OCI-LY7 (cell line): ENCODE measurements at regions not wholly inside any gene's neighbourhood (a gene's known extent, or its start where the extent isn't known, plus 50 kb on each side); places are given as distances from the start of the nearest gene placed in this dataset.

Experiments used
- BruUV-seq: library from RNA; stranded (reverse); fragments of 400-500 nt; replicated peaks from 2 replicates; lab custom pipeline; 2021; lab: Mats Ljungman, UMichigan
- CTCF ChIA-PET: fragments of 300-600 bp; sonication (Branson Sonifier 250); formaldehyde crosslinking; loops from one replicate; lab custom pipeline; 2022; ENCODE audit warnings: antibody characterized with exemption; ENCODE audit not compliant: unreplicated experiment; lab: Charles Lee
- POLR2A ChIA-PET: fragments of 300-600 bp; sonication (Branson Sonifier 250); formaldehyde crosslinking; loops from one replicate; lab custom pipeline; 2022; ENCODE audit warnings: antibody characterized with exemption; lab: Charles Lee
- DNase-seq: peaks from one replicate; pipeline ENCODE4 v3.0.0-alpha.2; 2015; ENCODE audit warnings: low spot score
- H2AFZ ChIP-seq: fragments of 200-600 bp; sonication (generic), shearing (Covaris generic); 2 replicates; pipeline ENCODE4 v1.6.1; 2014; ENCODE audit warnings: mild to moderate bottlenecking, antibody characterized with exemption, low read length, moderate library complexity
- H3K27ac ChIP-seq: fragments of 200-600 bp; sonication (generic); 2 replicates; pipeline ENCODE4 v1.5.1; 2014; ENCODE audit warnings: mixed run types, low read depth, mild to moderate bottlenecking, moderate library complexity, low read length, inconsistent platforms; ENCODE audit not compliant: poor library complexity, severe bottlenecking
- H3K36me3 ChIP-seq: fragments of 200-600 bp; sonication (generic); 2 replicates; pipeline ENCODE4 v1.6.1; 2014; ENCODE audit warnings: mild to moderate bottlenecking, antibody characterized with exemption, low read length, moderate library complexity, mixed read lengths; ENCODE audit not compliant: insufficient read depth
- H3K4me1 ChIP-seq: fragments of 200-600 bp; sonication (generic); 2 replicates; pipeline ENCODE4 v1.5.1; 2014; ENCODE audit warnings: mild to moderate bottlenecking, low read length; ENCODE audit not compliant: insufficient read depth, poor library complexity, severe bottlenecking
- H3K4me2 ChIP-seq: fragments of 200-600 bp; sonication (generic); 2 replicates; pipeline ENCODE4 v1.6.1; 2014; ENCODE audit warnings: mild to moderate bottlenecking, low read length
- H3K4me3 ChIP-seq: fragments of 200-600 bp; sonication (generic); 2 replicates; pipeline ENCODE4 v1.5.1; 2014; ENCODE audit warnings: mild to moderate bottlenecking, low read depth, low read length; ENCODE audit not compliant: poor library complexity, severe bottlenecking
- H3K79me2 ChIP-seq: fragments of 200-600 bp; sonication (generic); 2 replicates; pipeline ENCODE4 v1.6.1; 2016; ENCODE audit warnings: low read depth, mild to moderate bottlenecking, low read length, moderate library complexity, mixed read lengths; ENCODE audit not compliant: insufficient read depth
- H3K9me2 ChIP-seq: fragments of 200-600 bp; sonication (generic); 2 replicates; pipeline ENCODE4 v1.6.1; 2016; ENCODE audit warnings: mild to moderate bottlenecking, low read length, mixed read lengths; ENCODE audit not compliant: insufficient read depth
- H3K9me3 ChIP-seq: fragments of 200-600 bp; sonication (generic); 2 replicates; pipeline ENCODE4 v1.6.1; 2014; ENCODE audit warnings: mild to moderate bottlenecking, mixed run types, low read length, mixed read lengths
- H4K20me1 ChIP-seq: fragments of 200-600 bp; sonication (generic); 2 replicates; pipeline ENCODE4 v1.6.1; 2014; ENCODE audit warnings: mild to moderate bottlenecking, antibody characterized with exemption, low read length, moderate library complexity, mixed read lengths; ENCODE audit not compliant: insufficient read depth
- CTCF ChIP-seq: fragments of 200-600 bp; sonication (generic); conservative IDR thresholded peaks from 2 replicates; pipeline ENCODE4 v1.5.1; 2014; ENCODE audit warnings: mild to moderate bottlenecking, antibody characterized with exemption, low read length, moderate library complexity, mixed read lengths
- EZH2phosphoT487 ChIP-seq: fragments of 200-600 bp; sonication (generic); IDR thresholded peaks from 2 replicates; pipeline ENCODE4 v1.6.1; 2018; ENCODE audit warnings: low read depth, borderline replicate concordance, mild to moderate bottlenecking, mixed run types, antibody characterized with exemption, low read length, moderate library complexity, mixed read lengths
- intact Hi-C: fragments of 100-400 bp; cut with micrococcal nuclease; formaldehyde crosslinking; loops from one replicate; pipeline ENCODE4 v1.10.0; 2022; ENCODE audit not compliant: unreplicated experiment

GRCh38 chr1:229098903-229099578 lies 171.9 kb upstream of the RAB4A start:
- H2AFZ ChIP-seq: no peak overlapping the region
- intact Hi-C loops: no loop called here
- H3K4me1 ChIP-seq: no peaks in the 10 kb centered on the region
- BruUV-seq: no TSS peak
- no peak overlapping the region for H3K27ac ChIP-seq
- H3K36me3 ChIP-seq: no peaks in the 10 kb centered on the region
- POLR2A ChIA-PET: no interaction called here
- no peaks in the 10 kb centered on the region for H3K9me3 ChIP-seq
- no peak for TF ChIP-seq CTCF
- no peak for TF ChIP-seq EZH2phosphoT487
- no peaks in the 10 kb centered on the region for H3K9me2 ChIP-seq
- DNase-seq: no peak
- no peak overlapping the region for H3K4me3 ChIP-seq
- H3K4me2 ChIP-seq: no peak overlapping the region
- H4K20me1 ChIP-seq: no peaks in the 10 kb centered on the region
- H3K79me2 ChIP-seq: no peaks in the 10 kb centered on the region
- CTCF ChIA-PET: no interaction called here

- Histone ChIP-seq H4K20me1 (no peaks in the 10 kb centered on the region), H3K36me3 (no peaks in the 10 kb centered on the region), H3K79me2 (no peaks in the 10 kb centered on the region), H3K27ac (no peak overlapping the region), H3K4me2 (no peak overlapping the region), H3K4me3 (no peak overlapping the region), H3K9me2 (no peaks in the 10 kb centered on the region), H2AFZ (no peak overlapping the region), H3K4me1 (no peaks in the 10 kb centered on the region), H3K9me3 (no peaks in the 10 kb centered on the region)
- DNase-seq: no peak
- TF ChIP-seq EZH2phosphoT487 (no peak), CTCF (no peak)
- no TSS peak for BruUV-seq
- intact Hi-C loops: no loop called here
- ChIA-PET POLR2A (no interaction called here), CTCF (no interaction called here)
These were observed 169.7 kb upstream of the RAB4A start for GRCh38 chr1:229101011-229101871.
